NCI-H1436 (cell line): ENCODE measurements at regions not wholly inside any gene's neighbourhood (a gene's known extent, or its start where the extent isn't known, plus 50 kb on each side); places are given as distances from the start of the nearest gene placed in this dataset.

ENCODE experiments used
- DNase-seq: peaks from one replicate; lab custom pipeline; 2025; lab: John Stamatoyannopoulos, UW

DNA sequence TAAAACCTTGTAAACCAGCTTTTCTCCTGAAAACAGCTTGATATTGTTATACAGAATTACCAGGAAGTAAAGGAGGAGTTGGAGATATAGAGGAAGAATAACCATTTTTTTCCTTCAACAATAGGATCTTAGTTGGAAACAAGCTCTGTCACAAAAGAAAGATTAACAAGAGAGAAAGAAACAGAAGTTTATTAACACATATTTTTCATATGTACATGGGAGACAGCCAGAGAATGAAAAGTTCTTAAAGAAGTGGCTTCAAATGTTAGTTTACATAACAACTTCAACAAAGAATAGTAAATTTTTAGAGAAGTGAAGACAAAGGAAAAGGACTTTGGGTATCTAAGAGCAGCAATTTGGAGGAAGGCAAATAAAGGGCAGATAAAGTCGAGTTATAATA lies 94.9 kb upstream of the ANKRD50 start:
- no peak for DNase-seq

DNA sequence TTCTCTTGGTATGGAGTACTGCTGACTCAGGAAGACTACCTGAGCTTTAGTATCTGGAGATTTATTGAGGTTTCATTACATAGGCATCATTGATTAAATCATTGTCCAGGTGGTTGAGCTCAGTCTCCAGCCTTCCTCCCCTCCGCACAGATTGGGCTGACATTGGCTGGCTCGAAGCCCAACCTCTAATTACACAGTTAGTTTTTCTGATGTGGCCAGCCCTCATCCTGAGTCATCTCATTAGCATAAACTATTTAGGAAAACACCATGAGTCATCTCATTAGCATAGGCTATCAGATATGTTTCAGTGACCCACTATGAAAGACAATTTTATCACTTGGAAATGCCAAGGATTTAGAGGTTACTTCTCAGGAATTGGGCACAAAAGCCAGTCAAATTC lies 93.9 kb upstream of the ANKRD50 start:
- no peak for DNase-seq

DNA sequence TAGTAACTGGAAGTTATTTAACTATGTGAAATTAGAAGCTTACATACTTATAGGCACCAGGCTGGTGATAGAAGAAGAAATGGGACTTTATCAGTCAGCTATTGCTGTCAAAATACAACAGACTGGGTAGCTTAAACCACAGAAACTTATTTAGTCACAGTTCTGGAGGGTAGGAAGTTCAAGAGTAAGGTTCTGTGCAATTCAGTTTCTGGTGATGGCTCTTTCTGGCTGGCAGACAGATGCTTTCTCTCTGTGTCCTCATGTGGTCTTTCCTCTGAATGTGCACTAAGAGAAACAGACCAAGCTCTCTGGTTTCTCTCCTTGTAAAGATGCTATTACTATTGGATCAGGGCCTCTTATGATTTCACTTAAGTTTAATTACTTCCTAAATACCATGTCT lies 92.1 kb upstream of the ANKRD50 start:
- DNase-seq: no peak

DNA sequence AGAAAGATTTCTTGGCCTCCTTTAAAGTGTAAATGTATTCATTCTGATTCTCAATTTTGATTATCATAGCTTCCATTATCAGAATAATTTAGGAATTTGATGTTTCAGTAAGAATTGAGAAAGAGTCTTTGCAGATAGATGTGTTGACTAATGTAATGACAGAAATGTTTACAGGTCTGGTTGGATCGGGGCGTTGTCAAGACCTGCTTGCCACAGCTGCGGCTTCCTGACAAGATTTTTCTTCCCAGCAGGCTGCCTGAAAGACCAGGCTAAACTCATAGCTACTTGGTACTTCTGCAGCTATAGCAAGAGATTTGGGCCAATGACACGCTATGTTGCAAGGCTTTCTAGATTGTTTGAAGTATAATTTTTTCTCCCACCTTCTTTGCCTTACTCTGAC lies 91.5 kb upstream of the ANKRD50 start:
- no peak for DNase-seq

GRCh38 chr4:124803641-124804040 lies 91.1 kb upstream of the ANKRD50 start:
- DNase-seq: no peak

GRCh38 chr4:124803026-124803425 lies 90.5 kb upstream of the ANKRD50 start:
- no peak for DNase-seq

GRCh38 chr4:124797223-124797622 lies 84.7 kb upstream of the ANKRD50 start:
- no peak for DNase-seq

- DNase-seq: peak; percentile 92
Measured at GRCh38 chr4:124790471-124790870, 77.9 kb upstream of the ANKRD50 start.

GRCh38 chr4:124786634-124787033 lies 74.1 kb upstream of the ANKRD50 start:
- DNase-seq: no peak

DNA sequence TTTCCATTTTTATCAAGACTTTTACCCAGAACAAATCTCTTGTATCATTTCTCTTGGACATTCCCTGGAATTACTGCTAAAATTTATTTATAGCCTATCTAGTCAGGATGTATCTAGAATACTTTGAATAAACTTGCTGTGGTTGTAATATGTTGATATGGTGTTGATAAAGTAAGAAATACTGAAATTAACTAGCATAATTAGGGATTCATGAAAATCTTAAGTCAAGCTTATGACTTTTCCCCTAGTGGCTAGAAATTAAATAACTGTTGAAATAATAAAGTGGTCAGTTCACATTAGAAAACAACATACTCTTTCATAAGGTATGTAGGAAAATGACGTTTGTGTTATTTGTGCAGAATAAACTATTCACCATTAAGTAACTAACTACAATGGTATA lies 73.1 kb upstream of the ANKRD50 start:
- no peak for DNase-seq

GRCh38 chr4:124783847-124784246 lies 71.3 kb upstream of the ANKRD50 start:
- no peak for DNase-seq

GRCh38 chr4:124777007-124777406 lies 64.5 kb upstream of the ANKRD50 start:
- DNase-seq: no peak

- DNase-seq: no peak
Measured at GRCh38 chr4:124768596-124769365, 56.2 kb upstream of the ANKRD50 start.

GRCh38 chr4:124762956-124763355 lies 50.4 kb upstream of the ANKRD50 start:
- no peak for DNase-seq
